Right atrium auricular region (tissue), 2 donors: ENCODE measurements at regions not wholly inside any gene's neighbourhood (a gene's known extent, or its start where the extent isn't known, plus 50 kb on each side); places are given as distances from the start of the nearest gene placed in this dataset.

Experiments
- DNase-seq: peaks from one replicate; pipeline ENCODE4 v3.0.0-alpha.2; 2019; ENCODE audit warnings: low spot score
- H3K27ac ChIP-seq, 2 donors: fragments of 200-600 bp; sonication (generic); 1 replicate in 1 of 2; 2 replicates in 1 of 2; pipeline ENCODE4 v1.5.1; 2016 to 2019
- H3K27me3 ChIP-seq, 2 donors: fragments of 200-600 bp; sonication (generic); one replicate each; pipeline versions ENCODE4 v1.5.1 to v1.6.0; 2017 to 2019
- H3K36me3 ChIP-seq: fragments of 200-600 bp; sonication (generic); one replicate; pipeline ENCODE4 v1.5.1; 2016
- H3K4me1 ChIP-seq, 2 donors: fragments of 200-600 bp; sonication (generic); one replicate each; pipeline versions ENCODE4 v1.5.1 to v1.6.0; 2017 to 2019
- H3K4me3 ChIP-seq, 2 donors: fragments of 200-600 bp; sonication (generic); 1 replicate in 1 of 2; 2 replicates in 1 of 2; pipeline ENCODE4 v1.5.1; 2017 to 2019; ENCODE audit warnings: mild to moderate bottlenecking in 1 of 2, moderate library complexity in 1 of 2
- H3K9me3 ChIP-seq, 2 donors: fragments of 200-600 bp; sonication (generic); one replicate each; pipeline ENCODE4 v1.5.1; 2019
- TF ChIP-seq, protein P1 (sequence below), 2 donors: fragments of 200-600 bp; sonication (generic); IDR thresholded peaks; one replicate each; pipeline ENCODE4 v1.5.1; 2019; ENCODE audit warnings: antibody characterized with exemption in 2 of 2

DNA sequence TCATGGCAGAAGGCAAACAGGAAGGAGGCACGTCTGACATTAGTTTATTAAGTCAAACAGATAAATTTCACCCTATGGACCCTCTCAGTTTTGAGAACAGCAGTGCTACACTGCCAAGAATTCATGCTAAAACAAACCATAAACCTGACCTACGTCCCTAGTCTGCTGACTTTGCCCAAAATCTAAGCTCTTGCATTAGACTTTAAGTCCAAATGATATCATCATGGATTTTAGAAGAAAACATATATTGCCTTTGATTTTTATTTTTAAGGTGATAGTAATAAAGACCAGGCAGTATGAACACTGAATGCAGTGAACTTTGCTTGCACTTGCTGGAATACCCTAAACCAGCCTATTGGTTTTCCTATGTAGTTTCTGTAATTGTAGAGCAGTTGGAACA, 79.6 kb upstream of the GADL1 start:
- DNase-seq = no peak
- H3K4me1 ChIP-seq = no peaks in the 10 kb centered on the region
- H3K4me3 ChIP-seq = no peak overlapping the region
- no peaks in the 10 kb centered on the region for H3K27me3 ChIP-seq
- no peak overlapping the region for H3K27ac ChIP-seq
- TF ChIP-seq, protein P1, sequence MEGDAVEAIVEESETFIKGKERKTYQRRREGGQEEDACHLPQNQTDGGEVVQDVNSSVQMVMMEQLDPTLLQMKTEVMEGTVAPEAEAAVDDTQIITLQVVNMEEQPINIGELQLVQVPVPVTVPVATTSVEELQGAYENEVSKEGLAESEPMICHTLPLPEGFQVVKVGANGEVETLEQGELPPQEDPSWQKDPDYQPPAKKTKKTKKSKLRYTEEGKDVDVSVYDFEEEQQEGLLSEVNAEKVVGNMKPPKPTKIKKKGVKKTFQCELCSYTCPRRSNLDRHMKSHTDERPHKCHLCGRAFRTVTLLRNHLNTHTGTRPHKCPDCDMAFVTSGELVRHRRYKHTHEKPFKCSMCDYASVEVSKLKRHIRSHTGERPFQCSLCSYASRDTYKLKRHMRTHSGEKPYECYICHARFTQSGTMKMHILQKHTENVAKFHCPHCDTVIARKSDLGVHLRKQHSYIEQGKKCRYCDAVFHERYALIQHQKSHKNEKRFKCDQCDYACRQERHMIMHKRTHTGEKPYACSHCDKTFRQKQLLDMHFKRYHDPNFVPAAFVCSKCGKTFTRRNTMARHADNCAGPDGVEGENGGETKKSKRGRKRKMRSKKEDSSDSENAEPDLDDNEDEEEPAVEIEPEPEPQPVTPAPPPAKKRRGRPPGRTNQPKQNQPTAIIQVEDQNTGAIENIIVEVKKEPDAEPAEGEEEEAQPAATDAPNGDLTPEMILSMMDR (IDR thresholded peaks at IDR 0.05) = no peak
- no peaks in the 10 kb centered on the region for H3K9me3 ChIP-seq
- no peaks in the 10 kb centered on the region for H3K36me3 ChIP-seq

DNA sequence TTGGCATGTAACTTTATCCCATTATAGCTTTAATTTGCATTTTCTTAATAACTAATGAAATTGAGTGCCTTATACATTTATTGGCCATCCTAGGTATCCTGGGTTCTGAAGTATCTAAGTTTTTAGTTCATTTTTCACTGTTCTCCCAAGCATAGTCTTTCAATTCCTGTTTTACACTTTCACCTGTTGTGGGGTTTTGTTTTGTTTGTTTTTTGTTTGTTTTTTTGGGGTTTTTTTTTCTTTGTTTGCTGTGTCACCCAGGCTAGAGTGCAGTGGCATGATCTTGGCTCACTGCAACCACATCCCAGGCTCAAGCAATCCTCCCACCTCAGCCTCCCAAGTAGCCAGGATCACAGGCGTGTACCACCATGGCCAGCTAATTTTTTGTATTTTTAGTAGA, 83.1 kb upstream of the GADL1 start:
- no peak for DNase-seq
- no peak overlapping the region for H3K4me3 ChIP-seq

DNA sequence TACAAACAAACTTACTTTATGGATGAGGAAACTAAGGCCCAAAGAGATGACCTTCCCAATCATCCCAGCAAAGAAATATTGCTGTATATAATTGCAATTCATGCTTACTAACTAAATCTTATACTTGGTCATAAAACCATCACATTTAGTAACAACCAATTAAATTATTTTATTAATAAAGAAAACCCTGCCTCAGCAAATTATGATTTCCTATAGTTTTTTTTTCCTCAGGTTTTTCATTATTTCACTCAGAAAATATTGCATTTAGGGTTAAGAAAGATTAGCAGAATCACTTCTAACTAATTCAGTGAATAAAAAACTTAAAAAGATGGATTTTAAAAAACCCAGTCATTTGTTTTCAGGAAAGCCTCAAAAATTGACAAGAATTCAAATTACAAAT, 86.5 kb upstream of the GADL1 start:
- H3K4me1 ChIP-seq = no peaks in the 10 kb centered on the region
- H3K36me3 ChIP-seq = no peaks in the 10 kb centered on the region
- no peak for DNase-seq
- no peak overlapping the region for H3K27ac ChIP-seq
- H3K9me3 ChIP-seq = no peaks in the 10 kb centered on the region
- no peak overlapping the region for H3K4me3 ChIP-seq
- H3K27me3 ChIP-seq = no peaks in the 10 kb centered on the region
- TF ChIP-seq, protein P1 (IDR thresholded peaks at IDR 0.05) = no peak

More for the DNA sequence above, 83.1 kb upstream of the GADL1 start:
- Histone ChIP-seq H3K27me3 (no peaks in the 10 kb centered on the region), H3K9me3 (no peaks in the 10 kb centered on the region), H3K27ac (no peak overlapping the region), H3K36me3 (no peaks in the 10 kb centered on the region), H3K4me1 (no peaks in the 10 kb centered on the region)
- TF ChIP-seq, protein P1 (IDR thresholded peaks at IDR 0.05) = no peak

DNA sequence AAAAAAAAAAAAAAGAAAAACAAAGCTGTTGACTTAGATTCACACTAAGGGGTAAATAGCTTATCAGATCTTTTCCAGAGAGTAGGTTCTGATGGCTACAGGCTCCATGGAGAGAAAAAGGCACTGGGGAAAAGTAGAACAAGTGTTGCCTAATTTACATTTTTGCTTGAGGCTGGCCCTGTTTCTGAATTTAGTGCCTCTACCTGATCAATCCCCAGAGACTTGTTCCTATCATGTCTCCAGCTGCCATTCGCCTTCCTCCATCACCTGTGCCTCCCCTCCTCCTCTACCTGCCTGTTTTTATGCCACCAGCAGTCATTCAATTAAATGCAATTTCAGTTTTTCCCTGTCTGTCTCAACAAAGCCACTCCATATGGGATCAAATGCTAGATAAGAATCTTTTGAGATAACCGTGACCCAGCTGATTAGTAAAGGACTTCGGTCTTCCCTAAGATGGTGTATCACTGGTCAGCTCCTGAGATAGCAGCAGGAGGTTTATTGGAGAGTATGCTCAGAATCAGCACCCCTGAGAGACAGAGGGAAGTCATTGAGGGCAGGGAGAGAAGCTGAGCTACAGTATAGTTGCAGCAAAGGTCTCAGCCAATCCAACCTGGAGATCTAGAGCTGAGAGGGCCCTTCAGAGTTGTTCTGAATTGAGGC, 88.1 kb upstream of the GADL1 start:
- TF ChIP-seq, protein P1 (IDR thresholded peaks at IDR 0.05) = no peak
- no peak overlapping the region for H3K4me3 ChIP-seq
- DNase-seq = no peak
- no peaks in the 10 kb centered on the region for H3K9me3 ChIP-seq
- no peaks in the 10 kb centered on the region for H3K4me1 ChIP-seq
- no peak overlapping the region for H3K27ac ChIP-seq
- no peaks in the 10 kb centered on the region for H3K27me3 ChIP-seq
- H3K36me3 ChIP-seq = no peaks in the 10 kb centered on the region

DNA sequence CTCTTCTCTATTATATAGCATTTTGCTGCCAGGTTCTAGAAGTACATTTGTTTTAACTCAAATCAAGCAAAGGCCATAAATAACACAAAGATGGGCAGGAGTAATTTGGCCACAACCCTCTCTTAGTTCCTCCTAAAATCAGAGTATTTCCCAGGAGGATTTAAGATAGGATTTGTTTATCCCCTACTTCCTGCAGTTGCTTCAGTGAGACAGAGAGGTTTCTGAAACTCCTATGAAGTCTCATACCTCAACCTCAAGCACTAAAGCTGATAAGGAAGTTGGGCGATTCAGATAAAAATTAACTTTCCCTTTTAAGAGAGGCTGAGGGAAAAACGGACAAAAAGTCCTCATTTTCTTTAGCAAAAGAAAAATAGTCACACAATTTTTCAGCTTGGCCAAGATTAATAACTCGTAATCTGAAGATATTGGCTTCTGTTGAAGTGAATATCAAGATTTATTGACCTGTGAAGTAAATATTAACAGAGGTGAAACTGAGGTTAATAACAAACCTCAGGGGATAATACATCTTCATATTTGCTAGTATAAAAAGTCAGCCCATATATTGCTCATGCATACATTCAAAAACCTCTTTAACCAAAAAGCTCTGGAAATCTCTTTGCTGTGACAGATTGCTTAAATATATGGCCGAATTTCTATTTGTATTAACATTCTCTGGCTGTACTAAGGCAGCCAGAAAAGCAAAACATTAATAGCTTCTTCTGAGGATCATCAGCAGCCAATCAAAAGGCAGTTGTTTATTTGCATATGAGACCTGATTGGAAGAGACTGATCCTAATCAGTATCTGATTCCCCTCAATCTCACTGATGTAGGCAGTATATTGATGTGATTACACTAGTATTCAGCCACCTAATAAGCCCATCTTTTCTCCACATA, 90.6 kb upstream of the GADL1 start:
- H3K27me3 ChIP-seq = no peaks in the 10 kb centered on the region
- no peak overlapping the region for H3K27ac ChIP-seq
- no peak overlapping the region for H3K4me3 ChIP-seq
- DNase-seq = no peak
- no peaks in the 10 kb centered on the region for H3K36me3 ChIP-seq
- no peaks in the 10 kb centered on the region for H3K9me3 ChIP-seq
- TF ChIP-seq, protein P1 (IDR thresholded peaks at IDR 0.05) = no peak
- no peaks in the 10 kb centered on the region for H3K4me1 ChIP-seq
